ENCODE measurements at regions not wholly inside any gene's neighbourhood (a gene's known extent, or its start where the extent isn't known, plus 50 kb on each side); places are given as distances from the start of the nearest gene placed in this dataset.
"Not testable (repeated sequence)": the region's sequence is repeated elsewhere in the genome, so short reads cannot be mapped to it uniquely, and the experiment has no call there.

GRCh38 chr20:50434653-50435396, 75.4 kb upstream of the PTPN1 start:
- no peak for DNase-seq

GRCh38 chr20:50435397-50436051, 74.7 kb upstream of the PTPN1 start:
- no peak for DNase-seq

- DNase-seq: no peak
Measured at GRCh38 chr20:50436052-50436656, 74.0 kb upstream of the PTPN1 start.

GRCh38 chr20:50436696-50437095, 73.5 kb upstream of the PTPN1 start:
- no peak for DNase-seq

DNA sequence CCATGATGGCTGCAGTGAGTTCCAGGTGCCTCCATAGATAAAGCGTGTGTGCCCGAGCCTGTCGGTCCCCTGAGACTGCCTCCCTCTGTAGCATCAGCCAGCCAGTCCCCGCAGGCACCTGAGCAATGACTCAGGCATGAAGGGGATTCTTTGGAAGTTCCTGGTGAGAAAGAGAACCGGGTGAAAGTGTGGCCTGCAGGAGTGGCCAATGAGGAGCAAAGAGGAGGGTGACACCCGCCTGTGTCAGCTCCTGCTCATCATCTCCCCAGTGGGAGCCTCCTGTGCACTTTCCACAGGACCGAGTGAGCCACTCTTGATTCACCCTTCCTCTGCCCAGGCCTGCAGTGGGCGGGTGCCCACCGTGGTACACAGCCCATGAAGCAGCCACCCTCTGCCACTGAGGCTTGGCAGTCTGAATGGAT, 71.2 kb upstream of the PTPN1 start:
- DNase-seq: no peak

GRCh38 chr20:50439539-50440453, 70.4 kb upstream of the PTPN1 start:
- DNase-seq: no peak

DNA sequence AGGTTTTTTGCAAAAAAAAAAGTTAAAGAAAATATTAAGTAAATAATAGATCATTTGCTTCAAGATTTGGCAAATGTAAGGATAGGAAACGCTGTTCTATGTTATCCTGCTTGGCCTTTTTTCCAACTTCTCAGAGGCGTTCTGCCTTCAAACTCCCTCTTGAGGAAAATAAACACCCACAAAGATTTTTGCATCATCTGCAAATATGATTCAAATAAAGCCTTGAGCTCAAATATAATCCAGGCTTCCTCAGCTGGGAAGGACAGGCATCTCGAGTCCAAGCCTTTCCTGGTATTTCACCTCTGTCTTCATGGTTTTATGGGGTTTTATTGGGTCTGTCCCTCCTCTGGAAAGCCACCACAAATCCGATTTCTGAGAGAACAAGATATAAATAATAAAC, 67.7 kb upstream of the PTPN1 start:
- DNase-seq: no peak

GRCh38 chr20:50445354-50446151, 64.6 kb upstream of the PTPN1 start:
- no peak for DNase-seq

DNA sequence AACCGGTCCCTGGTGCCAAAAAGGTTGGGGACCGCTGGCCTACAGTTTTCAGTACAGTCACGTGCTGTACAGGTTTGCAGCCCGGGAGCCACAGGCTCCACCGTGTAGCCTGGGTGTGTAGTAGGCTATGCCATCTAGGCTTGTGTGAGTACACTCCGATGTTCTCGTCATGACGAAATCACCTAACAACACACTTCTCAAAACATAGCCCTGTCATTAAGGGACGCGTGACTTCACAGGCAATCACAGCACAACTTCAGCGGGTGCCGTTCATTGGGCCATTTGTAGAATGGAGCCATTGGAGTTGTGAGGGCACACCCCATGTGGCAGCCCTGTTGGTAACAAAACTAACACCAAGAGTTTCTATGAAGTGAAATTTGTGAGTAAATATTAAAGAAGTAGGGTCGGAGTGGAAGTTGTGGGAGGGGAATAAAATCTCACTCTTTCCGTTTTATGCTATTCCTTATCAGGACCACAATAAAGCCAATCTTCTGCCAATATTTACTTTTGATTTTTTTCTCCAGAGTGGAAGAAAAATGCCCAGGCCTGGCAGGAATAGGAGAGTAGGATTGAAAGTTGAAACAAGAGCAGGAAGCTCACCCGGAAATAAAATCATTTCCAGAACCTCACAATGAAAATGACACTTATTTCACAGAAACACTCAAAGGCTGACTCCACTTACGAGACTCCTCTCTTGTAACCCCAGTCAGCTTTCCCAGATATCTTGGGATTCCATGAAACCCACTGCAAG, 63.7 kb upstream of the PTPN1 start:
- no peak for DNase-seq

- no peak for DNase-seq
Measured at GRCh38 chr20:50447102-50447804, 62.9 kb upstream of the PTPN1 start.

DNA sequence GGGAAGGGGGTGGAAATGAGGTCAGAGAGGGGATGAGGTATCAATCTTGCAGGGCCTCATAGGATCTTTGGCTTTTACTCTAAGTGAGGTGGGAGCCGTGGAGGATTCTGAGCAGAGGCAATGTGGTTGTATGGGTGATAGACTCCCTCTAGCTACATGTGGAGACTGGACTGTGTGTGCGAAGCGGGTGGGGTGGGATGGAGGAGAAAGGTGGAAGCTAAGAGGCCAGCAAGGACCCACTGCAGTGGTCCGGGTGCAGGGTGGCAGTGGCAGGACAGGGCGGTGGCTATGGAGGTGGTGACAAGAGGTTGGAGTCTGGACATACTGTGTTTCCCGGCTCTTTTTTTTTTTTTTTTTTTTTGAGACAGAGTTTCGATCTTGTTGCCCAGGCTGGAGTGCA, 62.4 kb upstream of the PTPN1 start:
- DNase-seq: no peak

DNA sequence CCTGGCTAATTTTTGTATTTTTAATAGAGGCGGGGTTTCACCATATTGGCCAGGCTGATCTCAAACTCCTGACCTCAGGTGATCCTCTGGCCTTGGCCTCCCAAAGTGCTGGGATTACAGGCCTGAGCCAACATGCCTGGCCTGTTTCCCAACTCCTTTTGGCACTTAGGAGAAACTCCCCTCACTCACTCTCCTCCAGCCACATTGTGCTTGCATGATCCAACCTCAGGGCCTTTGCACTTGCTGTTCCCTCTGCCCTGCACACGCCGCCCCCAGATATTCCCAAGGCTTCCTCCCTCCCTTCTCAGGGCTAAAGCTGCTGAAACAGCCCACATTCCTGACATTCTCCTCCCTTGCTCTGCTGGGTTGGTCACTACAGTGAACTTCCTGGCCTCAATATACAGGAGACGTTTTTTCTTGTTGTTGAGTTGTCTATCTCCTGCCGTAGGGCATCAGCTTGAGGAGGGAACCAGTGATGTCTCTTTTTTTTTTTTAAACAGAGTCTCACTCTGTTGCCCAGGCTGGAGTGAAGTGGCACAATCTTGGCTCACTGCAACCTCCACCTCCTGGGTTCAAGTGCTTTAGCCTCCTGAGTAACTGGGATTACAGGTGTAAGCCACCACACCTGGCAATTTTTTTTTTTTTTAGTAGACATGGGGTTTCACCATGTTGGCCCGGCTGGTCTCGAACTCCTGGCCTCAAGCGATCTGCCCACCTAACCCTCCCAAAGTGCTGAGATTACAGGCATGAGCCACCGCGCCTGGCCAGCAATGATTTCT, 61.4 kb upstream of the PTPN1 start:
- not testable (repeated sequence) for DNase-seq

DNA sequence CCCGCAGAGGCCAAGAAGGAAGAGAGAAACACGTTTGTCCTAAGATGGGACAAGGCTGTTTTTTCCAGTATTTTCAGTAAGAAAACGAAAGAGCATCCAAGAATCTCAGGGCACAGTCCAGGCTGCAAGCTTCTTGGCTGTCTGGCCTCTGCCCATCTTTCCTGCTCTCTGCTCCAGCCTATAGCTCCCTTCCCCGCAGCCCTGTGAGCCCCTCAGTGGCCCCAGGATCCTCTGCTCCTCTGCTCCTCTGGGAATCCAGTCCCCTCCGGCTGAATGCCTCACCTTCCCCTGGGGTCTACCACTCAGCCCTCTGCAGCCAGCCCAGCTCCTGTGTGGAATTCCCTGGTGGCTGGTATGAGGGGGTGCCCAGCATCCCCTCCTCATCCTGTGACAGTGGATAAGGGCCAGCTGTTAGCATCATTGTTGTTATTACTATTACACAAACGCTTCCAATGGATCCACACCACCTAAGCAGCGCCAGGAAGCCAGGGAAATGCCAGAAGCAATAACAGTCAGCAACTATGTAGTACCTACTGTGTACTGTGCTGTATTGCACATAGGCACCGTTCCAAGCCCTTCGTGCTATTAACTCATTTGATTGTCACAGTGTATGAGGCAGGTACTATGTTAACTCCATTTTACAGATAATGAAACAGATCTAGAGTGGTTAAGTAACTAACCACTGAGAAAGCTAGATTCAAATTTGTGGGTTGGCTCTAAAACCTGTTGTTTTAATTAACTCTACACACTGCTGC, 60.3 kb upstream of the PTPN1 start:
- DNase-seq: no peak

DNA sequence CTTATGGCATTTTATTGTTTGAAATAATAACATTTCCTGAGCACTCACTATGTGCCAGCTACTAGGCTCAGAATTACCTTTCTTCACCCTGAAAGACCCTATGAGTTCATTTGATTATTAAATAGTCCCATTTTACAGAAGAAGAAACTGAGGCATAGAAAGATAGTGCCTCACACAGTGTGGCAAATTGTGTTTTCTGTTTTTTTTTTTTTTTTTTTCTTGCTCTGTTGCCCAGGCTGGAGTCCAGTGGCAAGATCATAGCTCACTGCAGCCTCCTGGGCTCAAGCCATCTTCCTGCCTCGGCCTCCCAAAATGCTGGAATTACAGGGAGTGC, 59.7 kb upstream of the PTPN1 start:
- no peak for DNase-seq

DNA sequence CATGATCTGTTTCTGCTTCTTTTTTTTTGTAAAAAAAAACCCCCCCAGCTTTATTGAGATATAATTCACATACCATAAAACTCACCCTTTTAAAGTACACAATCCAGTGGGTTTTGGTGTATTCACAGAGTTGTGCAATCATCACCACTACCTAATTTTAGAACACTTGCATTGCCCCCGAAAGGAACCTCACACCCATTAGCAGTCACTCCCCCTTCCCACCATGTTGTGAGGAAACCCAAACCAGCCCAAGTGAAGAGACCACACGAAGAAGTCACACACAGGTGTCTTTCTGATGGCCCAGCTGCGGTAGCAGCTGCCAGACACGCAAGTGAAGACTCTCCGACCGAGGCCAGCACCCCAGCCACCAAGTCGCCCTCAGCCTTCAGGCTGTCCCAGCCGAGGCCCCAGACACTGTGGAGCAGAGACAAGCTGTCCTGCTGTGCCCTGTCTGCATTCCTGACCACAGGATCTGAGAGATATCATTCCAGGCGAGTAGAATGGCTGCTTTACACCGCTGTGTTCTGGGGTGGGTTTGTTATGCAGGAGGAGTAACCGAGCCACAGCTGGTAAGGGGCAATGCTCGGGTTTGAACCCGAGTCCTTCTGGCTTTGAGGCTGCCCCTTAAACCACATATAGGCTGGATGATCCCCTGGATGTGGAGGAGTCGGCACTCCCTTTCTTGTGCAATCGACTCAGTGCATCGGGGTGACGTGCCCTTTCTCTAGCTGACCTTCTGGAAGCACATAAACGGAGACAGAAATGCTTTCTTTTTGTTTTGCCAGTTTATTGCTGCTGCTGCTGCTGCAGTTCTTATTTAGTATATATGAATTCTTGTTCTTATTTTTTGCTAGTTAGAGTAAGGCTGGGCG, 59.1 kb upstream of the PTPN1 start:
- DNase-seq: peak; percentile 20

DNA sequence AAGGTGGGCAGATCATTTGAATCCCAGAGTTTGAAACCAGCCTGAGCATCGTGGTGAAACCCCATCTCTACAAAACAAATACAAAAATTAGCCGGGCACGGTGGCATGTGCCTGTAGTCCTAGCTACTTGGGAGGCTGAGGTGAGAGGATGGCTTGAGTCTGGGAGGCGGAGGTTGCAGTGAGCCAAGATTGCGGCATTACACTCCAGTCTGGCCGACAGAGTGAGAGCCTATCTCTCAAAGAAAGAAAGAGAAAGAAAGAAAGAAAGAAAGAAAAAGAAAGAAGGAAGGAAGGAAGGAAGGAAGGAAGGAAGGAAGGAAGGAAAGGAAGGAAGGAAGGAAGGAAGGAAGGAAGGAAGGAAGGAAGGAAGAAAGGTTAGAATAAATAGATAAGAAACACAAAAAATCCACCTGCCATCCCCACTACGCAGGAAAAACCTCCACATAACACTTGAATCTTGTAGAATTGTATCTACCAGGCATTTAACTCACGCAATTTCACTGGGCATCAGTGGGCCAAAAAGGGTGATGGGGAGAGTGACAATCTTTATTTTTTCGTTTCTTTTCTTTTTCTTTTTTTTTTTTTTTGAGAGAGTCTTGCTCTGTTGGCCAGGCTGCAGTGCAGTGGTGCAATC, 58.3 kb upstream of the PTPN1 start:
- DNase-seq: not testable (repeated sequence)

- no peak for DNase-seq
Measured at GRCh38 chr20:50453533-50454244, 56.5 kb upstream of the PTPN1 start.
